H9 (cell line): ENCODE measurements at regions not wholly inside any gene's neighbourhood (a gene's known extent, or its start where the extent isn't known, plus 50 kb on each side); places are given as distances from the start of the nearest gene placed in this dataset.

Source experiments
- DNase-seq: peaks from one replicate; pipeline ENCODE4 v3.0.0-alpha.2; 2017
- H2AFZ ChIP-seq: one replicate; pipeline ENCODE4 v1.6.1; 2013; ENCODE audit warnings: mild to moderate bottlenecking, low read length, control low read depth, moderate library complexity
- H2AK5ac ChIP-seq: 2 replicates; pipeline ENCODE4 v1.6.1; 2013; ENCODE audit warnings: low read length, control low read depth, mixed read lengths; ENCODE audit not compliant: insufficient read length
- H2BK120ac ChIP-seq: one replicate; pipeline ENCODE4 v1.6.1; 2013; ENCODE audit warnings: low read depth, mild to moderate bottlenecking, low read length, control low read depth, inconsistent platforms; ENCODE audit not compliant: poor library complexity, severe bottlenecking
- H2BK12ac ChIP-seq: 2 replicates; pipeline ENCODE4 v1.6.1; 2013; ENCODE audit warnings: low read length, control low read depth, mixed read lengths, low read depth; ENCODE audit not compliant: insufficient read length
- H2BK15ac ChIP-seq: 2 replicates; pipeline ENCODE4 v1.6.1; 2013; ENCODE audit warnings: low read depth, low read length, control low read depth
- H2BK20ac ChIP-seq: one replicate; pipeline ENCODE4 v1.6.1; 2013; ENCODE audit warnings: low read depth, mild to moderate bottlenecking, low read length, control low read depth, inconsistent platforms; ENCODE audit not compliant: poor library complexity, severe bottlenecking
- H2BK5ac ChIP-seq: 2 replicates; pipeline ENCODE4 v1.6.1; 2013; ENCODE audit warnings: low read length, control low read depth, mixed read lengths; ENCODE audit not compliant: insufficient read length
- H3K14ac ChIP-seq: 2 replicates; pipeline ENCODE4 v1.6.1; 2013; ENCODE audit warnings: low read length, control low read depth; ENCODE audit not compliant: insufficient read depth
- H3K18ac ChIP-seq: 2 replicates; pipeline ENCODE4 v1.6.1; 2013; ENCODE audit warnings: low read depth, mild to moderate bottlenecking, mixed read lengths, low read length, control low read depth; ENCODE audit not compliant: insufficient read length
- H3K23ac ChIP-seq: 2 replicates; pipeline ENCODE4 v1.6.1; 2013; ENCODE audit warnings: low read length, control low read depth, mixed read lengths, low read depth; ENCODE audit not compliant: insufficient read length
- H3K23me2 ChIP-seq: 2 replicates; pipeline ENCODE4 v1.6.1; 2013; ENCODE audit warnings: low read depth, mild to moderate bottlenecking, mixed read lengths, low read length, control low read depth; ENCODE audit not compliant: insufficient read length, poor library complexity, severe bottlenecking
- H3K27ac ChIP-seq: 2 replicates; pipeline ENCODE4 v1.5.1; 2013; ENCODE audit warnings: low read length, control low read depth, mixed read lengths, low read depth; ENCODE audit not compliant: insufficient read length
- H3K27me3 ChIP-seq: 2 replicates; pipeline ENCODE4 v1.6.1; 2013; ENCODE audit warnings: low read length, control low read depth, inconsistent platforms; ENCODE audit not compliant: insufficient read depth
- H3K4ac ChIP-seq: 2 replicates; pipeline ENCODE4 v1.6.1; 2013; ENCODE audit warnings: low read depth, mild to moderate bottlenecking, control low read depth, inconsistent platforms, low read length, moderate library complexity
- H3K4me1 ChIP-seq: 2 replicates; pipeline ENCODE4 v1.6.1; 2013; ENCODE audit warnings: low read length, control low read depth, inconsistent platforms; ENCODE audit not compliant: insufficient read depth
- H3K4me2 ChIP-seq: 2 replicates; pipeline ENCODE4 v1.6.1; 2013; ENCODE audit warnings: low read length, control low read depth, mixed read lengths; ENCODE audit not compliant: insufficient read length, insufficient read depth
- H3K56ac ChIP-seq: 2 replicates; pipeline ENCODE4 v1.6.1; 2013; ENCODE audit warnings: low read depth, mild to moderate bottlenecking, mixed read lengths, low read length, control low read depth; ENCODE audit not compliant: insufficient read length
- H3K79me1 ChIP-seq: 2 replicates; pipeline ENCODE4 v1.6.1; 2013; ENCODE audit warnings: low read depth, mild to moderate bottlenecking, moderate library complexity, low read length, control low read depth, inconsistent platforms; ENCODE audit not compliant: insufficient read depth, poor library complexity, severe bottlenecking
- H3K79me2 ChIP-seq: 2 replicates; pipeline ENCODE4 v1.6.1; 2013; ENCODE audit warnings: low read length, control low read depth, inconsistent platforms; ENCODE audit not compliant: insufficient read depth
- H3K9ac ChIP-seq: 2 replicates; pipeline ENCODE4 v1.6.1; 2013; ENCODE audit warnings: low read length, control low read depth, mixed read lengths; ENCODE audit not compliant: insufficient read length; ENCODE audit errors: extremely low read depth
- H3K9me3 ChIP-seq: one replicate; pipeline ENCODE4 v1.6.1; 2013; ENCODE audit warnings: low read depth, low read length, inconsistent platforms; ENCODE audit not compliant: control insufficient read depth
- H3T11ph ChIP-seq: one replicate; pipeline ENCODE4 v1.6.1; 2013; ENCODE audit warnings: mild to moderate bottlenecking, low read length, control low read depth, inconsistent platforms
- H4K20me1 ChIP-seq: one replicate; pipeline ENCODE4 v1.6.1; 2013; ENCODE audit not compliant: control insufficient read depth, insufficient read length, insufficient read depth
- H4K5ac ChIP-seq: 2 replicates; pipeline ENCODE4 v1.6.1; 2013; ENCODE audit warnings: low read depth, mild to moderate bottlenecking, mixed read lengths, low read length, control low read depth; ENCODE audit not compliant: insufficient read length
- H4K8ac ChIP-seq: replicated peaks from 2 replicates; pipeline ENCODE4 v1.6.1; 2013; ENCODE audit warnings: low read length, control low read depth, mixed read lengths, low read depth; ENCODE audit not compliant: insufficient read length
- H4K91ac ChIP-seq: 2 replicates; pipeline ENCODE4 v1.6.1; 2013; ENCODE audit warnings: low read depth, mild to moderate bottlenecking, moderate library complexity, mixed read lengths, low read length, control low read depth; ENCODE audit not compliant: insufficient read length
- H3K27ac Mint-ChIP-seq, 3 experiments: 2 replicates in 2 of 3; 3 replicates in 1 of 3; pipeline ENCODE4 v1.8.0; 2020 to 2021; ENCODE audit warnings: mixed read lengths in 3 of 3, mild to moderate bottlenecking in 1 of 3, moderate library complexity in 1 of 3
- H3K27me3 Mint-ChIP-seq: 2 replicates; pipeline ENCODE4 v1.8.0; 2021; ENCODE audit warnings: low read depth, mild to moderate bottlenecking, moderate library complexity, mixed read lengths
- H3K36me3 Mint-ChIP-seq, 3 experiments: 2 replicates in 2 of 3; 3 replicates in 1 of 3; pipeline ENCODE4 v1.8.0; 2020 to 2021; ENCODE audit warnings: low read depth in 3 of 3, mixed read lengths in 3 of 3; ENCODE audit not compliant: insufficient read depth in 1 of 3
- H3K4me1 Mint-ChIP-seq, 2 experiments: 2 replicates each; pipeline ENCODE4 v1.8.0; 2020; ENCODE audit warnings: mixed read lengths in 2 of 2
- H3K4me3 Mint-ChIP-seq, 2 experiments: 2 replicates in 1 of 2; 3 replicates in 1 of 2; pipeline ENCODE4 v1.8.0; 2020 to 2021; ENCODE audit warnings: mild to moderate bottlenecking in 2 of 2, mixed read lengths in 2 of 2, moderate library complexity in 1 of 2
- H3K9me3 Mint-ChIP-seq, 2 experiments: 2 replicates in 1 of 2; 3 replicates in 1 of 2; pipeline ENCODE4 v1.8.0; 2020; ENCODE audit warnings: mild to moderate bottlenecking in 2 of 2, mixed read lengths in 2 of 2, moderate library complexity in 1 of 2
- CTCF ChIP-seq: fragments of 200-600 bp; sonication (generic); conservative IDR thresholded peaks from 3 replicates; pipeline ENCODE4 v1.8.0; 2021; ENCODE audit warnings: antibody characterized with exemption, mild to moderate bottlenecking
- WGBS: extraction: QIAGEN DNeasy Blood & Tissue Kit; methylation state at CpG from one replicate; pipeline ENCODE4 v1.1.7; 2013; ENCODE audit warnings: missing lambda C conversion rate, low lambda C conversion rate, mixed read lengths; ENCODE audit not compliant: insufficient read length; ENCODE audit errors: extremely low coverage; 5-methylcytosine and 5-hydroxymethylcytosine counted together

- no peak for TF ChIP-seq CTCF
- no peak overlapping the region for H3K4me3 Mint-ChIP-seq
- H2AFZ ChIP-seq, result no peak overlapping the region
- H3K36me3 Mint-ChIP-seq, result no peaks in the 10 kb centered on the region
- H3T11ph ChIP-seq, result no peak overlapping the region
- H3K14ac ChIP-seq, result no peak overlapping the region
- no peaks in the 10 kb centered on the region for H3K23me2 ChIP-seq
- no peak overlapping the region for H2BK12ac ChIP-seq
- no peak overlapping the region for H2BK120ac ChIP-seq
- no peak overlapping the region for H2BK20ac ChIP-seq
- H3K9me3 Mint-ChIP-seq, result no peaks in the 10 kb centered on the region
- no peak overlapping the region for H3K27ac ChIP-seq
- H3K27ac Mint-ChIP-seq, result no peak overlapping the region
- no peak overlapping the region for H3K4ac ChIP-seq
- H4K20me1 ChIP-seq, result no peaks in the 10 kb centered on the region
- no peak overlapping the region for H3K9ac ChIP-seq
- H2BK15ac ChIP-seq, result no peak overlapping the region
- no peak overlapping the region for H2AK5ac ChIP-seq
- no peaks in the 10 kb centered on the region for H3K27me3 ChIP-seq
- H3K23ac ChIP-seq, result no peak overlapping the region
- H4K91ac ChIP-seq, result no peak overlapping the region
- WGBS, result no CpG with 5 or more reads among the region's 1 CpG
- H2BK5ac ChIP-seq, result no peak overlapping the region
- H3K4me2 ChIP-seq, result no peak overlapping the region
- H3K9me3 ChIP-seq, result no peaks in the 10 kb centered on the region
- no peak for DNase-seq
- H4K5ac ChIP-seq, result no peak overlapping the region
- H3K56ac ChIP-seq, result no peak overlapping the region
- H3K4me1 Mint-ChIP-seq, result peaks cover 5 to 10% of the 10 kb centered on the region in 2 experiments; a peak in 2 of 4 replicates
- H4K8ac ChIP-seq, result no peak overlapping the region
- no peak overlapping the region for H3K18ac ChIP-seq
- H3K4me1 ChIP-seq, result no peaks in the 10 kb centered on the region
- H3K27me3 Mint-ChIP-seq, result no peaks in the 10 kb centered on the region
- no peaks in the 10 kb centered on the region for H3K79me2 ChIP-seq
- no peaks in the 10 kb centered on the region for H3K79me1 ChIP-seq
These were observed 644.1 kb upstream of the SEMA3D start for GRCh38 chr7:85830982-85831381.
